ENCODE measurements at regions not wholly inside any gene's neighbourhood (a gene's known extent, or its start where the extent isn't known, plus 50 kb on each side); places are given as distances from the start of the nearest gene placed in this dataset.

- TF ChIP-seq CTCF (IDR thresholded peaks at IDR 0.05) (no peak), EP300 (IDR thresholded peaks at IDR 0.05) (no peak), POLR2AphosphoS5 (IDR thresholded peaks at IDR 0.05) (no peak), POLR2A (IDR thresholded peaks at IDR 0.05) (no peak)
These were observed 203.9 kb upstream of the NEBL start for GRCh38 chr10:21100871-21101514.
